H1 (cell line): ENCODE measurements at regions not wholly inside any gene's neighbourhood (a gene's known extent, or its start where the extent isn't known, plus 50 kb on each side); places are given as distances from the start of the nearest gene placed in this dataset.

Experiments
- ASH2L ChIP-seq: fragments of 200-600, 300-600 bp; sonication (generic); IDR thresholded peaks from one replicate; pipeline ENCODE4 v1.7.1; 2017; ENCODE audit warnings: low read length
- SRF ChIP-seq: IDR thresholded peaks from 2 replicates; pipeline ENCODE4 v1.6.1; 2011; ENCODE audit warnings: mild to moderate bottlenecking, low read depth, low read length, moderate library complexity
- TF ChIP-seq, protein P1 (sequence below): fragments of 300-600 bp; sonication (generic); IDR thresholded peaks from 2 replicates; pipeline ENCODE4 v1.7.1; 2012; ENCODE audit warnings: low read length, moderate library complexity, mild to moderate bottlenecking, inconsistent platforms; ENCODE audit not compliant: insufficient replicate concordance

GRCh38 chr5:165956854-165957253 lies 2334.6 kb upstream of the WWC1 start (continued):
- TF ChIP-seq, protein P1, sequence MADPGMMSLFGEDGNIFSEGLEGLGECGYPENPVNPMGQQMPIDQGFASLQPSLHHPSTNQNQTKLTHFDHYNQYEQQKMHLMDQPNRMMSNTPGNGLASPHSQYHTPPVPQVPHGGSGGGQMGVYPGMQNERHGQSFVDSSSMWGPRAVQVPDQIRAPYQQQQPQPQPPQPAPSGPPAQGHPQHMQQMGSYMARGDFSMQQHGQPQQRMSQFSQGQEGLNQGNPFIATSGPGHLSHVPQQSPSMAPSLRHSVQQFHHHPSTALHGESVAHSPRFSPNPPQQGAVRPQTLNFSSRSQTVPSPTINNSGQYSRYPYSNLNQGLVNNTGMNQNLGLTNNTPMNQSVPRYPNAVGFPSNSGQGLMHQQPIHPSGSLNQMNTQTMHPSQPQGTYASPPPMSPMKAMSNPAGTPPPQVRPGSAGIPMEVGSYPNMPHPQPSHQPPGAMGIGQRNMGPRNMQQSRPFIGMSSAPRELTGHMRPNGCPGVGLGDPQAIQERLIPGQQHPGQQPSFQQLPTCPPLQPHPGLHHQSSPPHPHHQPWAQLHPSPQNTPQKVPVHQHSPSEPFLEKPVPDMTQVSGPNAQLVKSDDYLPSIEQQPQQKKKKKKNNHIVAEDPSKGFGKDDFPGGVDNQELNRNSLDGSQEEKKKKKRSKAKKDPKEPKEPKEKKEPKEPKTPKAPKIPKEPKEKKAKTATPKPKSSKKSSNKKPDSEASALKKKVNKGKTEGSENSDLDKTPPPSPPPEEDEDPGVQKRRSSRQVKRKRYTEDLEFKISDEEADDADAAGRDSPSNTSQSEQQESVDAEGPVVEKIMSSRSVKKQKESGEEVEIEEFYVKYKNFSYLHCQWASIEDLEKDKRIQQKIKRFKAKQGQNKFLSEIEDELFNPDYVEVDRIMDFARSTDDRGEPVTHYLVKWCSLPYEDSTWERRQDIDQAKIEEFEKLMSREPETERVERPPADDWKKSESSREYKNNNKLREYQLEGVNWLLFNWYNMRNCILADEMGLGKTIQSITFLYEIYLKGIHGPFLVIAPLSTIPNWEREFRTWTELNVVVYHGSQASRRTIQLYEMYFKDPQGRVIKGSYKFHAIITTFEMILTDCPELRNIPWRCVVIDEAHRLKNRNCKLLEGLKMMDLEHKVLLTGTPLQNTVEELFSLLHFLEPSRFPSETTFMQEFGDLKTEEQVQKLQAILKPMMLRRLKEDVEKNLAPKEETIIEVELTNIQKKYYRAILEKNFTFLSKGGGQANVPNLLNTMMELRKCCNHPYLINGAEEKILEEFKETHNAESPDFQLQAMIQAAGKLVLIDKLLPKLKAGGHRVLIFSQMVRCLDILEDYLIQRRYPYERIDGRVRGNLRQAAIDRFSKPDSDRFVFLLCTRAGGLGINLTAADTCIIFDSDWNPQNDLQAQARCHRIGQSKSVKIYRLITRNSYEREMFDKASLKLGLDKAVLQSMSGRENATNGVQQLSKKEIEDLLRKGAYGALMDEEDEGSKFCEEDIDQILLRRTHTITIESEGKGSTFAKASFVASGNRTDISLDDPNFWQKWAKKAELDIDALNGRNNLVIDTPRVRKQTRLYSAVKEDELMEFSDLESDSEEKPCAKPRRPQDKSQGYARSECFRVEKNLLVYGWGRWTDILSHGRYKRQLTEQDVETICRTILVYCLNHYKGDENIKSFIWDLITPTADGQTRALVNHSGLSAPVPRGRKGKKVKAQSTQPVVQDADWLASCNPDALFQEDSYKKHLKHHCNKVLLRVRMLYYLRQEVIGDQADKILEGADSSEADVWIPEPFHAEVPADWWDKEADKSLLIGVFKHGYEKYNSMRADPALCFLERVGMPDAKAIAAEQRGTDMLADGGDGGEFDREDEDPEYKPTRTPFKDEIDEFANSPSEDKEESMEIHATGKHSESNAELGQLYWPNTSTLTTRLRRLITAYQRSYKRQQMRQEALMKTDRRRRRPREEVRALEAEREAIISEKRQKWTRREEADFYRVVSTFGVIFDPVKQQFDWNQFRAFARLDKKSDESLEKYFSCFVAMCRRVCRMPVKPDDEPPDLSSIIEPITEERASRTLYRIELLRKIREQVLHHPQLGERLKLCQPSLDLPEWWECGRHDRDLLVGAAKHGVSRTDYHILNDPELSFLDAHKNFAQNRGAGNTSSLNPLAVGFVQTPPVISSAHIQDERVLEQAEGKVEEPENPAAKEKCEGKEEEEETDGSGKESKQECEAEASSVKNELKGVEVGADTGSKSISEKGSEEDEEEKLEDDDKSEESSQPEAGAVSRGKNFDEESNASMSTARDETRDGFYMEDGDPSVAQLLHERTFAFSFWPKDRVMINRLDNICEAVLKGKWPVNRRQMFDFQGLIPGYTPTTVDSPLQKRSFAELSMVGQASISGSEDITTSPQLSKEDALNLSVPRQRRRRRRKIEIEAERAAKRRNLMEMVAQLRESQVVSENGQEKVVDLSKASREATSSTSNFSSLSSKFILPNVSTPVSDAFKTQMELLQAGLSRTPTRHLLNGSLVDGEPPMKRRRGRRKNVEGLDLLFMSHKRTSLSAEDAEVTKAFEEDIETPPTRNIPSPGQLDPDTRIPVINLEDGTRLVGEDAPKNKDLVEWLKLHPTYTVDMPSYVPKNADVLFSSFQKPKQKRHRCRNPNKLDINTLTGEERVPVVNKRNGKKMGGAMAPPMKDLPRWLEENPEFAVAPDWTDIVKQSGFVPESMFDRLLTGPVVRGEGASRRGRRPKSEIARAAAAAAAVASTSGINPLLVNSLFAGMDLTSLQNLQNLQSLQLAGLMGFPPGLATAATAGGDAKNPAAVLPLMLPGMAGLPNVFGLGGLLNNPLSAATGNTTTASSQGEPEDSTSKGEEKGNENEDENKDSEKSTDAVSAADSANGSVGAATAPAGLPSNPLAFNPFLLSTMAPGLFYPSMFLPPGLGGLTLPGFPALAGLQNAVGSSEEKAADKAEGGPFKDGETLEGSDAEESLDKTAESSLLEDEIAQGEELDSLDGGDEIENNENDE, result no peak
- TF ChIP-seq ASH2L (no peak), SRF (no peak)
